ENCODE measurements at regions not wholly inside any gene's neighbourhood (a gene's known extent, or its start where the extent isn't known, plus 50 kb on each side); places are given as distances from the start of the nearest gene placed in this dataset.

GRCh38 chr12:98156697-98157096 lies 358.7 kb upstream of the TMPO start:
- TF ChIP-seq, protein P1, sequence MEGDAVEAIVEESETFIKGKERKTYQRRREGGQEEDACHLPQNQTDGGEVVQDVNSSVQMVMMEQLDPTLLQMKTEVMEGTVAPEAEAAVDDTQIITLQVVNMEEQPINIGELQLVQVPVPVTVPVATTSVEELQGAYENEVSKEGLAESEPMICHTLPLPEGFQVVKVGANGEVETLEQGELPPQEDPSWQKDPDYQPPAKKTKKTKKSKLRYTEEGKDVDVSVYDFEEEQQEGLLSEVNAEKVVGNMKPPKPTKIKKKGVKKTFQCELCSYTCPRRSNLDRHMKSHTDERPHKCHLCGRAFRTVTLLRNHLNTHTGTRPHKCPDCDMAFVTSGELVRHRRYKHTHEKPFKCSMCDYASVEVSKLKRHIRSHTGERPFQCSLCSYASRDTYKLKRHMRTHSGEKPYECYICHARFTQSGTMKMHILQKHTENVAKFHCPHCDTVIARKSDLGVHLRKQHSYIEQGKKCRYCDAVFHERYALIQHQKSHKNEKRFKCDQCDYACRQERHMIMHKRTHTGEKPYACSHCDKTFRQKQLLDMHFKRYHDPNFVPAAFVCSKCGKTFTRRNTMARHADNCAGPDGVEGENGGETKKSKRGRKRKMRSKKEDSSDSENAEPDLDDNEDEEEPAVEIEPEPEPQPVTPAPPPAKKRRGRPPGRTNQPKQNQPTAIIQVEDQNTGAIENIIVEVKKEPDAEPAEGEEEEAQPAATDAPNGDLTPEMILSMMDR (IDR thresholded peaks at IDR 0.05 in 2 of 3, conservative IDR thresholded peaks at IDR 0.05 in 1 of 3; ENCODE audit: control insufficient read depth in 2 of 3, extremely low read depth in 1 of 3, insufficient read depth in 1 of 3, low read depth in 3 of 3, low read length in 3 of 3), result no peak
- no peak for TF ChIP-seq USF1 (IDR thresholded peaks at IDR 0.05; ENCODE audit: borderline replicate concordance, extremely low read length, insufficient read depth, low read depth, low read length)
- TF ChIP-seq SRF (IDR thresholded peaks at IDR 0.05; ENCODE audit: low read depth in 2 of 2, low read length in 2 of 2), result no peak
- no peak for TF ChIP-seq SIN3A (IDR thresholded peaks at IDR 0.05; ENCODE audit: low read depth, low read length)
- no peak for TF ChIP-seq CHD2 (IDR thresholded peaks at IDR 0.05; ENCODE audit: borderline replicate concordance, low read depth, low read length)
- TF ChIP-seq, protein P2, sequence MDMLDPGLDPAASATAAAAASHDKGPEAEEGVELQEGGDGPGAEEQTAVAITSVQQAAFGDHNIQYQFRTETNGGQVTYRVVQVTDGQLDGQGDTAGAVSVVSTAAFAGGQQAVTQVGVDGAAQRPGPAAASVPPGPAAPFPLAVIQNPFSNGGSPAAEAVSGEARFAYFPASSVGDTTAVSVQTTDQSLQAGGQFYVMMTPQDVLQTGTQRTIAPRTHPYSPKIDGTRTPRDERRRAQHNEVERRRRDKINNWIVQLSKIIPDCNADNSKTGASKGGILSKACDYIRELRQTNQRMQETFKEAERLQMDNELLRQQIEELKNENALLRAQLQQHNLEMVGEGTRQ (IDR thresholded peaks at IDR 0.05; ENCODE audit: borderline replicate concordance, low read depth, low read length), result no peak
- TF ChIP-seq, protein P3, sequence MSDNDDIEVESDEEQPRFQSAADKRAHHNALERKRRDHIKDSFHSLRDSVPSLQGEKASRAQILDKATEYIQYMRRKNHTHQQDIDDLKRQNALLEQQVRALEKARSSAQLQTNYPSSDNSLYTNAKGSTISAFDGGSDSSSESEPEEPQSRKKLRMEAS (IDR thresholded peaks at IDR 0.05; ENCODE audit: low read depth, low read length), result no peak
- no peak for TF ChIP-seq LARP7 (IDR thresholded peaks at IDR 0.05)
